ENCODE measurements at regions not wholly inside any gene's neighbourhood (a gene's known extent, or its start where the extent isn't known, plus 50 kb on each side); places are given as distances from the start of the nearest gene placed in this dataset.

GRCh38 chr17:74070998-74071679 is 132.3 kb upstream of the RPL38 start:
- no peak overlapping the region for H3K4me3 ChIP-seq (ENCODE audit: low read depth, poor library complexity, severe bottlenecking)
- TF ChIP-seq CTCF (IDR thresholded peaks at IDR 0.05) = no peak
- no peak for TF ChIP-seq POLR2A (IDR thresholded peaks at IDR 0.05)
- DNase-seq (ENCODE audit: low spot score in 2 of 2) = no peak
- intact Hi-C loops (cut with DNase I; ENCODE audit: low total_unique reads) = no loop called here
- WGBS, 2 donors = 76 to 81% methylated on average over 12 of the region's 12 CpGs

DNA sequence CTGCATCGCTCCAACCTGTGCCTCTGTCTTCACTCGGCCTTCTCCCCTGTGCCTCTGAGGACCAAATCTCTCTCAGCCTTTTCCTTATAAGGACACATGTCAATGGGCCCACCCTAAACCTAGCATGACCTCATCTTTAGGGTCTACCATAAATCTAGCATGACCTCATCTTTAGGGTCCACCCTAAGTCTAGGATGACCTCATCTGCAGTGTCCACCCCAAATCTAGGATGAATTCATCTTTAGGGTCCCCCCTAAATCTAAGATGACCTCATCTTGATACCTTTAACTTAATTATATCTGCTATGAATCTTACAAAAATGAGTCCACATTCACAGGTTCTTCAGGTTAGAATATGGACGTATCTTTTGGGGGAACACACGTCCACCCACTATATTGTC is 131.1 kb upstream of the RPL38 start:
- intact Hi-C loops (cut with DNase I; ENCODE audit: low total_unique reads) = no loop called here
- 79% methylated on average over 4 of the region's 4 CpGs for WGBS, 2 donors
- DNase-seq (ENCODE audit: low spot score in 2 of 2) = no peak
- TF ChIP-seq CTCF (IDR thresholded peaks at IDR 0.05) (no peak), POLR2A (IDR thresholded peaks at IDR 0.05) (no peak)
- H3K4me3 ChIP-seq (ENCODE audit: low read depth, poor library complexity, severe bottlenecking) = no peak overlapping the region

- DNase-seq (ENCODE audit: low spot score in 2 of 2) = no peak
Measured at GRCh38 chr17:74076446-74076845, 127.0 kb upstream of the RPL38 start.

DNA sequence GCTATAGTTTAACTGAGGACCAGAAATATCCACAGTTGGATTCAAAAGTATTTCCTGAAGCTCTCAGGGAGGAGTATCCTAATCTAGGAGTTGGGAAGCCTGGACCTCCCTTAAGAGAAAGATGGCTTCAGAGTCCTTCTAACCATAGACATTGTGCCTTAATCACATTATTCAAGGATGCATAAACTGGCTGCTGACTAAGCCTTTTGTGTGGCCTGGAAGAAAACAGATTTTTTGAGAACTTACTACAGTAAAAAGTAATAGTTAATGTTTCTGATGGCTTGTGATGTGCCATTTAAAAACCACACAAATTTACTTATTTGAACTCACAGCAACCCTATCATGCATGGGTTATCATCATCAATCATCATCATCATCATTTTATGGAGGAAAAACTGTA is 126.2 kb upstream of the RPL38 start:
- intact Hi-C loops (cut with DNase I; ENCODE audit: low total_unique reads) = no loop called here
- H3K4me3 ChIP-seq (ENCODE audit: low read depth, poor library complexity, severe bottlenecking) = no peak overlapping the region
- TF ChIP-seq CTCF (IDR thresholded peaks at IDR 0.05) (no peak), POLR2A (IDR thresholded peaks at IDR 0.05) (no peak)
- DNase-seq (ENCODE audit: low spot score in 2 of 2) = no peak

More at GRCh38 chr17:74076446-74076845, 127.0 kb upstream of the RPL38 start:
- TF ChIP-seq POLR2A (IDR thresholded peaks at IDR 0.05) (no peak), CTCF (IDR thresholded peaks at IDR 0.05) (peak in 1 of 3 donors; percentile 23)
- intact Hi-C loops (cut with DNase I; ENCODE audit: low total_unique reads) = no loop called here
- WGBS, 2 donors = 87 to 100% methylated on average over 1 of the region's 1 CpG
- no peak overlapping the region for H3K4me3 ChIP-seq (ENCODE audit: low read depth, poor library complexity, severe bottlenecking)

DNA sequence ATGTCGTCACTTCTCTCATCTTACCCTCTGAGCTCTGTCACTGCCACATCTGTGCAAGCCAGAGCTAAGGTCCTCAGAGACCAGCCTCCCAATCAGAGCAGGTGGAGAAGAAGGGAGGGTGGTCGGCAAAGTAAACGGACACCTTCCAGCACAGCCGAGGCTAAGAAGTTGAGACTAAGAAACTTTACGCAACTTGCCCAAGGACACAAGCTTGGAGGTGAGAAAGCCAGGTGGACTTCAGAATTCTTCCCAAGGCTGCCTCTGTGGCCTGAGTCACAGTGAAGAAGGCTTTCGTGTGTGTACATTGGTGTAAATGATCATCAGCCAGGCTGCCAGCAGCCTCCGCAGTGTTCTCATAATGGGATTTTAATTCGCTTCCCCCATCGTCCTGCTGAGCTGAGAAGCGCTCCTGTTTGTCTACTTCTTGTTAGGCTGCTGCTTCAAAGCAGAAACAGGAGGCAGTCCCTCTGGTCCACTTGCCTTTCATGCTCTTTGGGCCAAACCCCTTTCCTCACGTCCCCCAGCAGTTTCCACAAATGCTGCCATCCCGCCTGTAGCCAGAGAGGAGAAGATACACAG is 125.0 kb upstream of the RPL38 start:
- H3K4me3 ChIP-seq (ENCODE audit: low read depth, poor library complexity, severe bottlenecking) = no peak overlapping the region
- WGBS, 2 donors = 80 to 81% methylated on average over 12 of the region's 12 CpGs
- intact Hi-C loops (cut with DNase I; ENCODE audit: low total_unique reads) = no loop called here
- no peak for DNase-seq (ENCODE audit: low spot score in 2 of 2)
- TF ChIP-seq CTCF (IDR thresholded peaks at IDR 0.05) (no peak), POLR2A (IDR thresholded peaks at IDR 0.05) (no peak)

All from lower leg skin (tissue), 4 donors.